HCT116 (cell line): ENCODE measurements at regions not wholly inside any gene's neighbourhood (a gene's known extent, or its start where the extent isn't known, plus 50 kb on each side); places are given as distances from the start of the nearest gene placed in this dataset.

ENCODE experiments used
- ATAC-seq: fragments of 200-7000 bp; cut with Tn5 transposase; 2 replicates; pipeline ENCODE4 v1.9.1; 2020; ENCODE audit warnings: mild to moderate bottlenecking, moderate library complexity
- BruUV-seq: library from RNA; stranded (reverse); fragments of 400-500 nt; replicated peaks from 2 replicates; lab custom pipeline; 2021; lab: Mats Ljungman, UMichigan
- CTCF ChIA-PET: fragments of 300-600 bp; sonication (Branson Sonifier 250); formaldehyde crosslinking; loops from one replicate; lab custom pipeline; 2021; ENCODE audit warnings: antibody characterized with exemption; lab: Charles Lee
- POLR2A ChIA-PET: fragments of 300-600, 350-600 bp; sonication (Branson Sonifier 250); formaldehyde crosslinking; loops from one replicate; lab custom pipeline; 2021; ENCODE audit warnings: antibody characterized with exemption; lab: Charles Lee
- RAD21 ChIA-PET, 2 experiments: fragments of 300-600 bp; sonication (Branson Sonifier 250); formaldehyde crosslinking; loops; one replicate each; lab custom pipeline; 2023; ENCODE audit warnings: low total read pairs in 2 of 2; ENCODE audit not compliant: uncharacterized antibody in 2 of 2, unreplicated experiment in 2 of 2, low non-redundant PET in 1 of 2; lab: Charles Lee
- DNase-seq: peaks from one replicate; pipeline ENCODE4 v3.0.0-alpha.2; 2010; ENCODE audit warnings: low read depth, low spot score
- H2AFZ ChIP-seq: fragments of 200-600 bp; shearing (Covaris generic), sonication (generic); 2 replicates; pipeline ENCODE4 v1.6.1; 2017; ENCODE audit warnings: low read depth, mixed run types, mixed read lengths, antibody characterized with exemption, low read length; ENCODE audit not compliant: poor library complexity, severe bottlenecking
- H3K27ac ChIP-seq: 2 replicates; pipeline ENCODE4 v1.5.1; 2012; ENCODE audit warnings: low read depth, low read length
- H3K27me3 ChIP-seq: fragments of 200-600 bp; sonication (generic); 2 replicates; pipeline ENCODE4 v1.6.1; 2016; ENCODE audit warnings: mixed run types, low read length, mixed read lengths; ENCODE audit not compliant: insufficient read depth
- H3K36me3 ChIP-seq, 2 experiments: fragments of 200-500 bp in 1 of 2; fragments of 200-600 bp in 1 of 2; sonication (Bioruptor generic) in 1 of 2; sonication (generic) in 1 of 2; 2 replicates each; pipeline versions ENCODE4 v1.5.1 to v1.6.1; 2014 to 2016; ENCODE audit warnings: low read length in 2 of 2, inconsistent platforms in 1 of 2, mixed read lengths in 1 of 2, mixed run types in 1 of 2; ENCODE audit not compliant: insufficient read depth in 2 of 2, control insufficient read depth in 1 of 2
- H3K4me1 ChIP-seq, 2 experiments: fragments of 200-600 bp in 1 of 2; sonication (generic) in 1 of 2; 2 replicates each; pipeline versions ENCODE4 v1.5.1 to v1.6.1; 2012 to 2017; ENCODE audit warnings: low read length in 2 of 2, inconsistent platforms in 1 of 2, mild to moderate bottlenecking in 1 of 2, mixed read lengths in 1 of 2, mixed run types in 1 of 2, moderate library complexity in 1 of 2; ENCODE audit not compliant: insufficient read depth in 2 of 2, control insufficient read depth in 1 of 2
- H3K4me2 ChIP-seq: fragments of 200-600 bp; sonication (generic); 2 replicates; pipeline ENCODE4 v1.6.1; 2017; ENCODE audit warnings: mixed run types, low read length, mixed read lengths
- H3K4me3 ChIP-seq, 2 experiments: fragments of 200-600 bp in 1 of 2; sonication (generic) in 1 of 2; replicated peaks in 1 of 2; 2 replicates each; pipeline ENCODE4 v1.5.1; 2011 to 2016; ENCODE audit warnings: low read length in 2 of 2, control low read depth in 1 of 2, low read depth in 1 of 2, mild to moderate bottlenecking in 1 of 2, mixed read lengths in 1 of 2, mixed run types in 1 of 2
- H3K79me2 ChIP-seq: fragments of 200-600 bp; sonication (generic); 2 replicates; pipeline ENCODE4 v1.6.1; 2017; ENCODE audit warnings: mild to moderate bottlenecking, mixed run types, low read length, moderate library complexity, mixed read lengths; ENCODE audit not compliant: insufficient read depth
- H3K9ac ChIP-seq: fragments of 200-600 bp; sonication (generic); 2 replicates; pipeline ENCODE4 v1.6.1; 2016; ENCODE audit warnings: low read length, mixed read lengths
- H3K9me2 ChIP-seq: fragments of 200-600 bp; sonication (generic), shearing (Covaris generic); 2 replicates; pipeline ENCODE4 v1.6.1; 2017; ENCODE audit warnings: mixed run types, mild to moderate bottlenecking, moderate library complexity; ENCODE audit not compliant: insufficient read depth
- H3K9me3 ChIP-seq, 2 experiments: fragments of 200-500 bp in 1 of 2; fragments of 200-600 bp in 1 of 2; sonication (Bioruptor generic) in 1 of 2; sonication (generic) in 1 of 2; 2 replicates each; pipeline ENCODE4 v1.6.1; 2014 to 2017; ENCODE audit warnings: low read length in 2 of 2, mixed read lengths in 2 of 2, inconsistent platforms in 1 of 2, low read depth in 1 of 2, mild to moderate bottlenecking in 1 of 2, mixed run types in 1 of 2, moderate library complexity in 1 of 2; ENCODE audit not compliant: control insufficient read depth in 1 of 2, insufficient read depth in 1 of 2
- H4K20me1 ChIP-seq: fragments of 200-600 bp; sonication (generic), shearing (Covaris generic); 2 replicates; pipeline ENCODE4 v1.6.1; 2017; ENCODE audit warnings: mixed run types, mild to moderate bottlenecking, moderate library complexity; ENCODE audit not compliant: insufficient read depth
- CBX3 ChIP-seq: IDR thresholded peaks from 2 replicates; pipeline ENCODE4 v1.6.1; 2012; ENCODE audit warnings: low read depth
- CTCF ChIP-seq, 3 experiments: fragments of 200-600 bp in 1 of 3; sonication (generic) in 1 of 3; IDR thresholded peaks in 2 of 3; conservative IDR thresholded peaks in 1 of 3; 2 replicates each; pipeline ENCODE4 v1.5.1; 2012 to 2017; ENCODE audit warnings: low read depth in 2 of 3, low read length in 2 of 3, antibody characterized with exemption in 1 of 3, borderline replicate concordance in 1 of 3, control low read depth in 1 of 3, mild to moderate bottlenecking in 1 of 3, mixed read lengths in 1 of 3, mixed run types in 1 of 3, moderate library complexity in 1 of 3; ENCODE audit not compliant: insufficient read depth in 1 of 3
- EZH2 ChIP-seq: fragments of 200-600 bp; sonication (generic); IDR thresholded peaks from 2 replicates; pipeline ENCODE4 v1.6.1; 2017; ENCODE audit warnings: antibody characterized with exemption, mixed run types
- EZH2phosphoT487 ChIP-seq: fragments of 200-600 bp; IDR thresholded peaks from 2 replicates; pipeline ENCODE4 v1.6.1; 2018; ENCODE audit warnings: antibody characterized with exemption, borderline replicate concordance
- FOSL1 ChIP-seq: IDR thresholded peaks from 2 replicates; pipeline ENCODE4 v1.6.1; 2012; ENCODE audit warnings: low read depth
- JUND ChIP-seq: IDR thresholded peaks from 2 replicates; pipeline ENCODE4 v1.6.1; 2012
- MAX ChIP-seq: IDR thresholded peaks from 2 replicates; pipeline ENCODE4 v1.6.1; 2012
- POLR2AphosphoS5 ChIP-seq: IDR thresholded peaks from 2 replicates; pipeline ENCODE4 v1.6.1; 2011; ENCODE audit warnings: mild to moderate bottlenecking, low read depth, low read length, moderate library complexity
- REST ChIP-seq: IDR thresholded peaks from 2 replicates; pipeline ENCODE4 v1.6.1; 2012; ENCODE audit warnings: low read depth
- SP1 ChIP-seq: IDR thresholded peaks from 2 replicates; pipeline ENCODE4 v1.6.1; 2012; ENCODE audit warnings: low read depth
- SRF ChIP-seq: IDR thresholded peaks from 2 replicates; pipeline ENCODE4 v1.6.1; 2012; ENCODE audit warnings: low read depth
- TCF7L2 ChIP-seq: IDR thresholded peaks from 2 replicates; pipeline ENCODE4 v1.7.0; 2011; ENCODE audit warnings: borderline replicate concordance, inconsistent platforms; ENCODE audit not compliant: insufficient read depth, insufficient read length; ENCODE audit errors: extremely low read depth
- intact Hi-C: fragments of 100-400 bp; cut with micrococcal nuclease; formaldehyde crosslinking; loops from 2 replicates; pipeline ENCODE4 v1.10.0; 2022

- Histone ChIP-seq H3K9me3 (no peaks in the 10 kb centered on the region; a peak in 1 of 4 replicates), H3K9ac (peak overlapping the region; percentile 8; the same call in 1 of the 2 replicates), H4K20me1 (no peaks in the 10 kb centered on the region), H3K27me3 (no peaks in the 10 kb centered on the region), H3K79me2 (no peaks in the 10 kb centered on the region), H3K4me2 (peak overlapping the region; percentile 53), H3K36me3 (peaks cover 0 to 3% of the 10 kb centered on the region in 2 experiments; a peak in 1 of 4 replicates), H3K9me2 (no peaks in the 10 kb centered on the region), H3K27ac (peak overlapping the region; percentile 21; the same call in 1 of the 2 replicates), H3K4me3 (no peak overlapping the region), H2AFZ (peak overlapping the region; percentile 71), H3K4me1 (peaks cover 11 to 25% of the 10 kb centered on the region in 2 experiments)
- no peak for TF ChIP-seq EZH2
- no peak for TF ChIP-seq SRF
- peak; percentile 49; the same call in 1 of the 2 replicates for TF ChIP-seq CBX3
- no peak for TF ChIP-seq CTCF (IDR thresholded peaks at IDR 0.05 in 2 of 3, conservative IDR thresholded peaks at IDR 0.05 in 1 of 3; ENCODE audit: borderline replicate concordance in 1 of 3, insufficient read depth in 1 of 3, low read depth in 2 of 3, low read length in 2 of 3)
- TF ChIP-seq JUND = peak; percentile 72
- no peak for TF ChIP-seq POLR2AphosphoS5
- TF ChIP-seq FOSL1 = peak; percentile 59
- TF ChIP-seq REST = no peak
- peak; percentile 56; the same call in 1 of the 2 replicates for TF ChIP-seq MAX
- no peak for TF ChIP-seq SP1
- no peak for TF ChIP-seq EZH2phosphoT487
- TF ChIP-seq TCF7L2 = no peak
- intact Hi-C loops = no loop called here
- DNase-seq = peak; percentile 55
- no TSS peak for BruUV-seq
- ATAC-seq = peak; percentile 92
- RAD21 ChIA-PET = no interaction called here
- POLR2A ChIA-PET = no interaction called here
- CTCF ChIA-PET = interaction anchor here (1.2 kb wide), 1 partner anchor 213 kb away, joined by 3 read pairs; no protein-coding TSS in a partner anchor
These were observed 544.6 kb upstream of the NECTIN3 start for GRCh38 chr3:110526777-110527727.
